Keratinocyte (primary cell): ENCODE measurements at regions not wholly inside any gene's neighbourhood (a gene's known extent, or its start where the extent isn't known, plus 50 kb on each side); places are given as distances from the start of the nearest gene placed in this dataset.

Experiments used
- EZH2 ChIP-seq: IDR thresholded peaks from one replicate; pipeline ENCODE4 v1.6.1; 2012; ENCODE audit warnings: inconsistent platforms, mild to moderate bottlenecking, low read length, moderate library complexity
- TF ChIP-seq, protein P1 (sequence below), 3 experiments: IDR thresholded peaks in 1 of 3; conservative IDR thresholded peaks in 1 of 3; optimal IDR thresholded peaks in 1 of 3; 2 replicates in 2 of 3; 3 replicates in 1 of 3; pipeline versions ENCODE3 to v1.5.1; 2011; ENCODE audit warnings: low read length in 3 of 3, mild to moderate bottlenecking in 3 of 3, moderate library complexity in 2 of 3, control low read depth in 1 of 3, inconsistent platforms in 1 of 3; ENCODE audit not compliant: insufficient read depth in 2 of 3; ENCODE audit errors: extremely low read depth in 1 of 3

DNA sequence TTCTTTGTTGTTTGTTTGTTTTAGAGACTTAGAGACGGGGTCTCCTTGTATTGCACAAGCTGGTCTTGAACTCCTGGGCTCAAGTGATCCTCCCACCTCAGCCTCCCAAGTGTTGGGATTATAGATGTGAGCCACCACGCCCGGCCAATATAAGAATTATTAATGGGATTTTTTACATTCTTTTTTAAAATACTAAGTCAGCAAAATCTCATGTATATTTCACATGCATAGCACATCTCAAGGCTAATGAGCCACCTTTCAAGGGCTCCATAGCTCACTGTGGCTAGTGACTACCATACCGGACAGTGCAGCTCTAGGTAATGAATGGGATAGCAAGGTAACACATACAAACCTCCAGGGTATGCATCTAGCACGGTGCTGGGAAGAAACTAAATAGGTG lies 361.4 kb downstream of the SAMD5 start:
- TF ChIP-seq, protein P1, sequence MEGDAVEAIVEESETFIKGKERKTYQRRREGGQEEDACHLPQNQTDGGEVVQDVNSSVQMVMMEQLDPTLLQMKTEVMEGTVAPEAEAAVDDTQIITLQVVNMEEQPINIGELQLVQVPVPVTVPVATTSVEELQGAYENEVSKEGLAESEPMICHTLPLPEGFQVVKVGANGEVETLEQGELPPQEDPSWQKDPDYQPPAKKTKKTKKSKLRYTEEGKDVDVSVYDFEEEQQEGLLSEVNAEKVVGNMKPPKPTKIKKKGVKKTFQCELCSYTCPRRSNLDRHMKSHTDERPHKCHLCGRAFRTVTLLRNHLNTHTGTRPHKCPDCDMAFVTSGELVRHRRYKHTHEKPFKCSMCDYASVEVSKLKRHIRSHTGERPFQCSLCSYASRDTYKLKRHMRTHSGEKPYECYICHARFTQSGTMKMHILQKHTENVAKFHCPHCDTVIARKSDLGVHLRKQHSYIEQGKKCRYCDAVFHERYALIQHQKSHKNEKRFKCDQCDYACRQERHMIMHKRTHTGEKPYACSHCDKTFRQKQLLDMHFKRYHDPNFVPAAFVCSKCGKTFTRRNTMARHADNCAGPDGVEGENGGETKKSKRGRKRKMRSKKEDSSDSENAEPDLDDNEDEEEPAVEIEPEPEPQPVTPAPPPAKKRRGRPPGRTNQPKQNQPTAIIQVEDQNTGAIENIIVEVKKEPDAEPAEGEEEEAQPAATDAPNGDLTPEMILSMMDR (optimal IDR thresholded peaks at IDR 0.05 in 1 of 3, IDR thresholded peaks at IDR 0.05 in 1 of 3, conservative IDR thresholded peaks at IDR 0.05 in 1 of 3; ENCODE audit: extremely low read depth in 1 of 3, insufficient read depth in 2 of 3, low read length in 3 of 3): no peak
- no peak for TF ChIP-seq EZH2
